ENCODE measurements at regions not wholly inside any gene's neighbourhood (a gene's known extent, or its start where the extent isn't known, plus 50 kb on each side); places are given as distances from the start of the nearest gene placed in this dataset.

- no peaks in the 10 kb centered on the region for H4K20me1 ChIP-seq (replicated peaks in 1 of 2; ENCODE audit: control insufficient read depth in 1 of 2, insufficient read depth in 2 of 2, low read length in 2 of 2)
- FAIRE-seq, result no peak
- H2BK5ac ChIP-seq (ENCODE audit: low read depth, low read length), result no peak overlapping the region
- no peaks in the 10 kb centered on the region for H3K36me3 ChIP-seq (ENCODE audit: control insufficient read depth in 2 of 4, insufficient read depth in 4 of 4, low read length in 3 of 4)
- no peaks in the 10 kb centered on the region for H3K27me3 ChIP-seq (replicated peaks in 1 of 4; ENCODE audit: control insufficient read depth in 3 of 4, extremely low read depth in 1 of 4, insufficient read depth in 3 of 4, low read length in 3 of 4)
- H3K27ac ChIP-seq (ENCODE audit: low read depth, low read length), result no peak overlapping the region
- H3K79me1 ChIP-seq (ENCODE audit: low read depth, low read length), result no peaks in the 10 kb centered on the region; the same call in 1 of the 2 replicates
- no peak overlapping the region for H3K9ac ChIP-seq (replicated peaks in 1 of 4; ENCODE audit: extremely low read depth in 1 of 4, low read depth in 3 of 4, low read length in 3 of 4)
- H3K9me3 ChIP-seq (ENCODE audit: insufficient read depth in 2 of 2, low read depth in 1 of 2, low read length in 1 of 2), result no peaks in the 10 kb centered on the region
- no peak overlapping the region for H4K91ac ChIP-seq (replicated peaks; ENCODE audit: insufficient read length, low read length)
- H2BK120ac ChIP-seq (replicated peaks; ENCODE audit: low read depth, low read length), result no peak overlapping the region
- CTCF ChIA-PET (ENCODE audit: partially characterized antibody), result interaction anchor here (0.9 to 4.2 kb wide), 6 partner anchors 9 to 32 kb away, joined by 3 to 16 read pairs (median 4); no protein-coding TSS in a partner anchor
- H2BK12ac ChIP-seq (ENCODE audit: low read depth, low read length), result no peak overlapping the region
- no peak overlapping the region for H3K4ac ChIP-seq (replicated peaks; ENCODE audit: insufficient read length, low read depth, low read length)
- no peak overlapping the region for H3K4me3 ChIP-seq (ENCODE audit: extremely low read depth in 1 of 4, insufficient read depth in 2 of 4, low read depth in 3 of 4, low read length in 4 of 4)
- H3K23ac ChIP-seq (ENCODE audit: insufficient read length), result no peak overlapping the region
- H3K18ac ChIP-seq (ENCODE audit: extremely low read depth, low read length), result no peak overlapping the region
- no peaks in the 10 kb centered on the region for H3K79me2 ChIP-seq (ENCODE audit: control insufficient read depth in 1 of 2, insufficient read depth in 2 of 2, low read length in 2 of 2)
- POLR2A ChIA-PET (ENCODE audit: partially characterized antibody), result interaction anchor here (0.7 kb wide), 1 partner anchor 28 kb away, joined by 3 read pairs; no protein-coding TSS in a partner anchor
- H2AK5ac ChIP-seq (ENCODE audit: low read depth, low read length), result no peak overlapping the region
- H2BK20ac ChIP-seq (ENCODE audit: low read length), result no peak overlapping the region
- no peak overlapping the region for H2BK15ac ChIP-seq (ENCODE audit: low read length)
- no peak overlapping the region for H4K8ac ChIP-seq (ENCODE audit: extremely low read depth, insufficient read depth, low read length)
- no peak overlapping the region for H4K5ac ChIP-seq (ENCODE audit: insufficient read length, low read depth, low read length)
- H2AFZ ChIP-seq (ENCODE audit: low read length), result no peak overlapping the region
- H3K56ac ChIP-seq (replicated peaks; ENCODE audit: insufficient read length, low read depth, low read length), result no peak overlapping the region
- no peak overlapping the region for H3K4me2 ChIP-seq (ENCODE audit: insufficient read depth in 1 of 2, low read depth in 2 of 2, low read length in 2 of 2)
- WGBS, 2 experiments (ENCODE audit: extremely low coverage in 1 of 2, insufficient coverage in 1 of 2, insufficient read length in 1 of 2, insufficient replicate concordance in 2 of 2, low coverage in 1 of 2, low lambda C conversion rate in 2 of 2, missing lambda C conversion rate in 1 of 2), result 81% methylated on average over 1 of the region's 1 CpG; no CpG with 5 or more reads in 1 of the 2 experiments
- DNase-seq (ENCODE audit: low read depth in 1 of 2, low spot score in 2 of 2), result no peak
- H3K14ac ChIP-seq (ENCODE audit: insufficient read length), result no peak overlapping the region
- no peaks in the 10 kb centered on the region for H3K23me2 ChIP-seq (ENCODE audit: low read depth, low read length)
- H3K4me1 ChIP-seq (replicated peaks in 1 of 4; ENCODE audit: control insufficient read depth in 3 of 4, insufficient read depth in 4 of 4, low read length in 3 of 4), result peaks cover 0 to 7% (median 3%) of the 10 kb centered on the region in 4 experiments; a peak in 3 of 7 replicates
- TF ChIP-seq BACH1 (IDR thresholded peaks at IDR 0.05; ENCODE audit: low read length) (no peak), SIX5 (IDR thresholded peaks at IDR 0.05; ENCODE audit: low read depth, low read length) (no peak), CREB1 (IDR thresholded peaks at IDR 0.05) (no peak), JUN (IDR thresholded peaks at IDR 0.05; ENCODE audit: low read depth, low read length) (no peak), NANOG (IDR thresholded peaks at IDR 0.05; ENCODE audit: insufficient read depth, low read depth, low read length, poor library complexity, severe bottlenecking) (no peak), TCF12 (IDR thresholded peaks at IDR 0.05; ENCODE audit: low read depth, low read length) (no peak), RXRA (IDR thresholded peaks at IDR 0.05; ENCODE audit: insufficient read depth, low read depth, low read length) (no peak), SP2 (IDR thresholded peaks at IDR 0.05; ENCODE audit: low read length) (no peak), CTCF (IDR thresholded peaks at IDR 0.05; ENCODE audit: control extremely low read depth in 1 of 3, insufficient read depth in 1 of 3, low read depth in 1 of 3, low read length in 3 of 3) (no peak), TEAD4 (IDR thresholded peaks at IDR 0.05; ENCODE audit: low read depth, low read length) (no peak), BCL11A (IDR thresholded peaks at IDR 0.05; ENCODE audit: low read depth in 2 of 2, low read length in 2 of 2) (no peak), KDM1A (IDR thresholded peaks at IDR 0.05; ENCODE audit: borderline replicate concordance, low read length) (no peak), POLR2AphosphoS5 (IDR thresholded peaks at IDR 0.05; ENCODE audit: low read depth, low read length) (no peak)
Observed at GRCh38 chr3:124522082-124522625, 208.1 kb upstream of the UMPS start.
